ENCODE measurements at regions not wholly inside any gene's neighbourhood (a gene's known extent, or its start where the extent isn't known, plus 50 kb on each side); places are given as distances from the start of the nearest gene placed in this dataset.
"Not testable (repeated sequence)": the region's sequence is repeated elsewhere in the genome, so short reads cannot be mapped to it uniquely, and the experiment has no call there.

- no peak for DNase-seq (ENCODE audit: low read depth)
Measured at GRCh38 chr14:43085819-43086218, 1421.3 kb downstream of the FSCB start.

- DNase-seq (ENCODE audit: low read depth): not testable (repeated sequence)
Measured at GRCh38 chr14:43067372-43067771, 1439.7 kb downstream of the FSCB start.

GRCh38 chr14:43056106-43056505, 1449.4 kb downstream of the LRFN5 start:
- DNase-seq (ENCODE audit: low read depth): no peak

- no peak for DNase-seq (ENCODE audit: low read depth)
Measured at GRCh38 chr14:43052897-43053296, 1446.2 kb downstream of the LRFN5 start.

- no peak for DNase-seq (ENCODE audit: low read depth)
Measured at GRCh38 chr14:43043850-43044249, 1437.2 kb downstream of the LRFN5 start.

- no peak for DNase-seq (ENCODE audit: low read depth)
Measured at GRCh38 chr14:43042408-43042807, 1435.7 kb downstream of the LRFN5 start.

- no peak for DNase-seq (ENCODE audit: low read depth)
Measured at GRCh38 chr14:43041976-43042375, 1435.3 kb downstream of the LRFN5 start.

GRCh38 chr14:43041207-43041606, 1434.5 kb downstream of the LRFN5 start:
- no peak for DNase-seq (ENCODE audit: low read depth)

- DNase-seq (ENCODE audit: low read depth): no peak
Measured at GRCh38 chr14:43039881-43040280, 1433.2 kb downstream of the LRFN5 start.

- no peak for DNase-seq (ENCODE audit: low read depth)
Measured at GRCh38 chr14:43031598-43031997, 1424.9 kb downstream of the LRFN5 start.

GRCh38 chr14:43022094-43022800, 1415.6 kb downstream of the LRFN5 start:
- no peak for DNase-seq (ENCODE audit: low read depth)

GRCh38 chr14:43019826-43020225, 1413.2 kb downstream of the LRFN5 start:
- no peak for DNase-seq (ENCODE audit: low read depth)

GRCh38 chr14:43014338-43014737, 1407.7 kb downstream of the LRFN5 start:
- DNase-seq (ENCODE audit: low read depth): no peak

GRCh38 chr14:43012817-43013216, 1406.1 kb downstream of the LRFN5 start:
- DNase-seq (ENCODE audit: low read depth): no peak

- DNase-seq (ENCODE audit: low read depth): no peak
Measured at GRCh38 chr14:43005807-43006206, 1399.1 kb downstream of the LRFN5 start.

- DNase-seq (ENCODE audit: low read depth): no peak
Measured at GRCh38 chr14:43003845-43004244, 1397.2 kb downstream of the LRFN5 start.

GRCh38 chr14:43001731-43002130, 1395.1 kb downstream of the LRFN5 start:
- DNase-seq (ENCODE audit: low read depth): no peak

GRCh38 chr14:42994051-42994736, 1387.5 kb downstream of the LRFN5 start:
- DNase-seq (ENCODE audit: low read depth): no peak

GRCh38 chr14:42992930-42993329, 1386.3 kb downstream of the LRFN5 start:
- DNase-seq (ENCODE audit: low read depth): no peak

- no peak for DNase-seq (ENCODE audit: low read depth)
Measured at GRCh38 chr14:42980419-42980818, 1373.7 kb downstream of the LRFN5 start.

GRCh38 chr14:42973171-42973570, 1366.5 kb downstream of the LRFN5 start:
- DNase-seq (ENCODE audit: low read depth): not testable (repeated sequence)

GRCh38 chr14:42965512-42965911, 1358.8 kb downstream of the LRFN5 start:
- DNase-seq (ENCODE audit: low read depth): no peak

GRCh38 chr14:42961509-42961908, 1354.8 kb downstream of the LRFN5 start:
- DNase-seq (ENCODE audit: low read depth): no peak

Measured in forelimb muscle (tissue), 1 donor.